ENCODE measurements at regions not wholly inside any gene's neighbourhood (a gene's known extent, or its start where the extent isn't known, plus 50 kb on each side); places are given as distances from the start of the nearest gene placed in this dataset.

DNA sequence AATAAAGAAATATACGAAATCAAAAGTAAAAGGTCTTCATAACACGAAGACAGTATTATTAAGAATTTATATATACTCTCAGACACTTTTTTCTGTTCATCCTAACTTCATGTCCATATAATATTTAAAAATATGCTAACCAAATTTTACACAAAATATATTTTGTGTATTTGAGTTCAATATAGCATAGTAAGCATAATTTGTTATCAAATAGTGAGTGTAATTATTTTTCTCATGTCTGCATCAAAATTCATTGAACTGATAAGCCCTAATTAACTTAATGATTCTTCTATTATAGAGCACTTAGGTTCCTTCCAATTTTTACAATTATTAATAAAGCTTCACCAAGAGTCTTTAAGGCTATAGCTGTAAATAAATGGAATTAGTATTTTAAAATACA is 99.7 kb upstream of the SYT1 start:
- no peak for DNase-seq (ENCODE audit: extremely low read depth, low read depth)
- TF ChIP-seq, protein P1, sequence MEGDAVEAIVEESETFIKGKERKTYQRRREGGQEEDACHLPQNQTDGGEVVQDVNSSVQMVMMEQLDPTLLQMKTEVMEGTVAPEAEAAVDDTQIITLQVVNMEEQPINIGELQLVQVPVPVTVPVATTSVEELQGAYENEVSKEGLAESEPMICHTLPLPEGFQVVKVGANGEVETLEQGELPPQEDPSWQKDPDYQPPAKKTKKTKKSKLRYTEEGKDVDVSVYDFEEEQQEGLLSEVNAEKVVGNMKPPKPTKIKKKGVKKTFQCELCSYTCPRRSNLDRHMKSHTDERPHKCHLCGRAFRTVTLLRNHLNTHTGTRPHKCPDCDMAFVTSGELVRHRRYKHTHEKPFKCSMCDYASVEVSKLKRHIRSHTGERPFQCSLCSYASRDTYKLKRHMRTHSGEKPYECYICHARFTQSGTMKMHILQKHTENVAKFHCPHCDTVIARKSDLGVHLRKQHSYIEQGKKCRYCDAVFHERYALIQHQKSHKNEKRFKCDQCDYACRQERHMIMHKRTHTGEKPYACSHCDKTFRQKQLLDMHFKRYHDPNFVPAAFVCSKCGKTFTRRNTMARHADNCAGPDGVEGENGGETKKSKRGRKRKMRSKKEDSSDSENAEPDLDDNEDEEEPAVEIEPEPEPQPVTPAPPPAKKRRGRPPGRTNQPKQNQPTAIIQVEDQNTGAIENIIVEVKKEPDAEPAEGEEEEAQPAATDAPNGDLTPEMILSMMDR (IDR thresholded peaks at IDR 0.05; ENCODE audit: low read depth, low read length, missing control alignments): no peak
- no peak overlapping the region for H3K4me3 ChIP-seq (replicated peaks; ENCODE audit: low read depth, low read length)

DNA sequence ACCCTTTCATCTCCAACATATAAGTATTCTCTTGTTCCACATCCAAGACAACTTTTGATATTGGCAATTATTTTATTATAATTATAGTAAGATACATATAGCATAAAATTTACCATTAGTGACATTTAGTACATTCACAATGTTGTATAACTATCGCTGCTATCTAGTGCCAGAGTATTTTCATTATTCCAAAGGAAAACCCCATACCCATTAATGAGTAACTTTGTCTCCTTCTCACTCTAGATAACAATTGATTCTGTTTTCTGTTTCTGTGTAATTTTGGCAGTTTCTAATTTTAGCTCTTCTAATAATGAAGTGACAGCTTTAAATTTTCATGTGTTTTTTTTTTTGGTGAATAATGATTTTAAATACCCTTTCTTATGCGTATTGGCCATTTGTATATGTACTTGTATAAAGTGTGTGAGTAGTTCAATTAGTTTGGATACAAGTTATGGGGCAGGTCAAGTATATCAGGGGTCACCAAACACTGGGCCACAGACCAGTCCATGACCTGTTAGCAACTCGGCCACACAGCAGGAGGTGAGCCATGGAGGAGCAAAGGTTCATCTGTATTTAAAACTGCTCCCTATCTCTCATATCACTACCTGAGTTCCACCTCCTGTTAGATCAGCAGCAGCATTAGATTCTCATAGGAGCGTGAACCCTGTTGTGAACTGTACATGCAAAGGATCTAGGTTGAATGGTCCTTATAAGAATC is 97.2 kb upstream of the SYT1 start:
- no peak overlapping the region for H3K4me3 ChIP-seq (replicated peaks; ENCODE audit: low read depth, low read length)
- no peak for DNase-seq (ENCODE audit: extremely low read depth, low read depth)
- TF ChIP-seq, protein P1 (IDR thresholded peaks at IDR 0.05; ENCODE audit: low read depth, low read length, missing control alignments): no peak

DNA sequence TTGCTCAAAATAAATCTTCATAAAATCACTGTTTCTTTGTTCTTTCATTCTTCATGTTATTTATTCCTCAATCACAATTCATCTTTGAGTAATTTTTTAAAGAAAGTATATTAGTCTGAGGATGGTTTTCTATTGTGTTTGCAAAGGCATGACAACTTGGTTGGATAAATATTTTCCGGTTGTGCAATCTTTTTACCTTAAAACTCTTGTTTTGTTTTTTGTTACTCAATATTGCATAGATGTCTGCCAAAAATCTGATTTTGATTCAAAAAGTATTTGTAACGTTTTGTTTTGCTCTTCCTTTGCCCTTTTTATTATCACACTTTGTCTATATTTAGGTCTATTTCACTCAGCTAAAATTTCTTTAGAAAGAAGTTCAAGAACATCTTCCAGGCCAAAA is 86.2 kb upstream of the SYT1 start:
- DNase-seq (ENCODE audit: extremely low read depth, low read depth): no peak
- TF ChIP-seq, protein P1 (IDR thresholded peaks at IDR 0.05; ENCODE audit: low read depth, low read length, missing control alignments): no peak
- H3K4me3 ChIP-seq (replicated peaks; ENCODE audit: low read depth, low read length): no peak overlapping the region

DNA sequence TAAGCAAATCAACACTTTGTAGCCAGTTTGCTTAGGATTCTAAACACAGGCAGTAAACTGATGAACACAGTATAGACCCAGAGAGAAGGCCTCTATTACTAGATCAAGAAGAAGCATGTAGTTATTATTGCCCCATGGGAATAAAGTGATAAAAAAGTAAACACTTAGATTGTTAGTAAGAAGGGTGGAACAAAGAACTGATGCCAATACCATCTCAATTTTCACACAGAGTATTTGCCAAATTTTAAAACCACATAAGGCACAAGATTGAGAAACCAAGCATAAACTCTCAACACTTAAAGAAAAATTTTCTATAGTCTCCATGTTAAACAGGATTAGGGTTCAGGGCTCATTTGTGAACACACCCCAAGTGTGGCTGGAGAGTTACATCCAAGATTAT is 77.0 kb upstream of the SYT1 start:
- no peak overlapping the region for H3K4me3 ChIP-seq (replicated peaks; ENCODE audit: low read depth, low read length)
- TF ChIP-seq, protein P1 (IDR thresholded peaks at IDR 0.05; ENCODE audit: low read depth, low read length, missing control alignments): no peak
- no peak for DNase-seq (ENCODE audit: extremely low read depth, low read depth)

DNA sequence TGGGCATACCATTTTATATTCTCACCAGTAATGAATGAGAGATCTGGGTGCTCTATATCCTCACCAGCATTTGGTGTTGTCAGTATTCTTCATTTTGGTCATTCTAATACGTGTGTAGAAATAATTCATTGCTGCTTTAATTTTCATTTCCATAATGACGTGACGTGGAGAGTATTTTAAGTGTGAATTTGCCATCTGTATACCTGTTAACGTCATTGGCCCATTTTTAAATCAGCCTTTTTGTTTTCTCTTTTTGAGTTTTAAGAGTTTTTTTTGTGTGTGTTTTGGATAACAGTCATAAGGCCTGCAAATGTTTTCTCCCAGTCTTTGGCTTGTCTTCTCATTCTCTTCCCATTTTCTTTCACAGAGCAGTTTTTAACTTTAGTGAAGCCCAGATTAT is 74.4 kb upstream of the SYT1 start:
- DNase-seq (ENCODE audit: extremely low read depth, low read depth): no peak
- no peak overlapping the region for H3K4me3 ChIP-seq (replicated peaks; ENCODE audit: low read depth, low read length)
- TF ChIP-seq, protein P1 (IDR thresholded peaks at IDR 0.05; ENCODE audit: low read depth, low read length, missing control alignments): no peak

DNA sequence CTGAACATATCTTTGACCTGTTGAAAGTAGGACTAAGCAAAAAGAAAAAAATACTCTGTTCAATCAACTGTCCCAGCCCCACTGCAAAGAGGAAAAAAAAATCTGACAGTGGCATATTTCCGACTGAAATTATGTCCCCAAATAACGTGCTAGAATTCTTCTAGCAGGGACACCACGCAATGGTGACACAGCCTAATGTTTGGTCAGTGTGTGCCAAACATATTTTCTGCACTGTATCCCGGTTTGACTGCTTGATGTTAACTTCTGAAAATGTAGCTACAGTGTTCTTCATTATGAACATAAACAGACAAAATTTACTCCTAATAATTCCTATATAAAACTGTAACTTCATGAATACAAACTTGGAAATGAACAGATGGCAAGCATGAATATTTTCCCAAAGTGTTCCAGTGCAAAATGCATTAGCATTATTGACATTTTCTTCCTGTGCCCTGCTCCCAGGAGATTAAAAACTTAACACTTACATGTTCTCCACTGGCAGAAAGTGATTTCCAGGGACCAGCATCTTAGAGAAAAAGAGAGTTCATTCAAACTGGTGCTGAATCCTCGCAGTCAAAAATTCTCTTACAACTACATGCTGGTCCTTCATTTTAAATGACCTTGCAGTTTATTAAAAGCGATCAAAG is 72.4 kb upstream of the SYT1 start:
- TF ChIP-seq, protein P1 (IDR thresholded peaks at IDR 0.05; ENCODE audit: low read depth, low read length, missing control alignments): no peak
- H3K4me3 ChIP-seq (replicated peaks; ENCODE audit: low read depth, low read length): no peak overlapping the region
- DNase-seq (ENCODE audit: extremely low read depth, low read depth): no peak

All from HFF-Myc (cell line).